Spleen (tissue), 11 donors: ENCODE measurements at regions not wholly inside any gene's neighbourhood (a gene's known extent, or its start where the extent isn't known, plus 50 kb on each side); places are given as distances from the start of the nearest gene placed in this dataset.

Experiments used
- DNase-seq: peaks from one replicate; pipeline ENCODE4 v3.0.0-alpha.2; 2020
- H3K27ac ChIP-seq, 8 donors: fragments of 200-600 bp; sonication (generic) in 7 of 8; 1 replicate in 4 of 8; 2 replicates in 4 of 8; pipeline versions ENCODE4 v1.5.0 to v1.8.0; 2016 to 2021; ENCODE audit warnings: inconsistent platforms in 4 of 8, mild to moderate bottlenecking in 4 of 8, moderate library complexity in 1 of 8
- H3K27me3 ChIP-seq, 7 donors: fragments of 200-600 bp; sonication (generic) in 6 of 7; replicated peaks in 1 of 7; 1 replicate in 4 of 7; 2 replicates in 3 of 7; pipeline versions ENCODE4 v1.5.0 to v1.8.0; 2016 to 2021; ENCODE audit warnings: inconsistent platforms in 3 of 7, mild to moderate bottlenecking in 1 of 7
- H3K36me3 ChIP-seq, 6 donors: fragments of 200-600 bp; sonication (generic) in 5 of 6; 1 replicate in 4 of 6; 2 replicates in 2 of 6; pipeline versions ENCODE4 v1.5.0 to v1.8.0; 2016 to 2021; ENCODE audit warnings: inconsistent platforms in 2 of 6
- H3K4me1 ChIP-seq, 6 donors: fragments of 200-600 bp; sonication (generic) in 5 of 6; 1 replicate in 3 of 6; 2 replicates in 3 of 6; pipeline versions ENCODE4 v1.5.0 to v1.8.0; 2016 to 2021; ENCODE audit warnings: inconsistent platforms in 3 of 6
- H3K4me3 ChIP-seq, 8 donors: fragments of 200-600 bp; sonication (generic) in 7 of 8; 1 replicate in 4 of 8; 2 replicates in 4 of 8; pipeline versions ENCODE4 v1.5.0 to v1.8.0; 2016 to 2021; ENCODE audit warnings: inconsistent platforms in 4 of 8, mild to moderate bottlenecking in 4 of 8, moderate library complexity in 2 of 8
- H3K9me3 ChIP-seq, 8 donors: fragments of 200-600 bp; sonication (generic) in 7 of 8; 1 replicate in 4 of 8; 2 replicates in 4 of 8; pipeline versions ENCODE4 v1.5.0 to v1.8.0; 2016 to 2021; ENCODE audit warnings: inconsistent platforms in 4 of 8
- POLR2A ChIP-seq, 3 donors: fragments of 450-650 bp; IDR thresholded peaks; one replicate each; pipeline ENCODE4 v1.5.1; 2017; ENCODE audit warnings: antibody characterized with exemption in 3 of 3, mild to moderate bottlenecking in 1 of 3
- POLR2AphosphoS5 ChIP-seq, 3 donors: sonication (generic); formaldehyde crosslinking; IDR thresholded peaks; one replicate each; pipeline ENCODE4 v1.5.1; 2017; ENCODE audit warnings: antibody characterized with exemption in 3 of 3
- WGBS, 5 donors: extraction: QIAGEN DNeasy Blood & Tissue Kit in 3 of 5; methylation state at CpG; one replicate each; pipeline versions ENCODE4 v1.1.5 to v1.1.7; 2013 to 2018; 5-methylcytosine and 5-hydroxymethylcytosine counted together
- intact Hi-C: fragments of 100-400 bp; cut with DNase I; formaldehyde crosslinking; loops from one replicate; pipeline ENCODE4 v1.15.0; 2023; ENCODE audit warnings: low total_unique reads
- TF ChIP-seq, protein P1 (sequence below), 11 experiments: fragments of 200-600 bp in 7 of 11; fragments of 450-650 bp in 4 of 11; sonication (generic) in 4 of 11; IDR thresholded peaks in 8 of 11; conservative IDR thresholded peaks in 3 of 11; 1 replicate in 7 of 11; 2 replicates in 4 of 11; pipeline versions ENCODE4 v1.4.0 to v1.8.0; 2016 to 2021; ENCODE audit warnings: antibody characterized with exemption in 11 of 11, inconsistent platforms in 4 of 11, mild to moderate bottlenecking in 1 of 11
- donor health status: healthy with polysubstance abuse.
- donor health status: DM: no; HTN: no; CAD: no; lungs with moderate emphysema.
- donor health status: DM: no; HTN: no; CAD: no.
- donor health status: Bipolar disorder and iron deficiency.
- donor health status: healthy.
- donor health status: DM: no; HTN: no; CAD: no.
- donor health status: DM: yes; HTN: yes; CAD: no.

DNA sequence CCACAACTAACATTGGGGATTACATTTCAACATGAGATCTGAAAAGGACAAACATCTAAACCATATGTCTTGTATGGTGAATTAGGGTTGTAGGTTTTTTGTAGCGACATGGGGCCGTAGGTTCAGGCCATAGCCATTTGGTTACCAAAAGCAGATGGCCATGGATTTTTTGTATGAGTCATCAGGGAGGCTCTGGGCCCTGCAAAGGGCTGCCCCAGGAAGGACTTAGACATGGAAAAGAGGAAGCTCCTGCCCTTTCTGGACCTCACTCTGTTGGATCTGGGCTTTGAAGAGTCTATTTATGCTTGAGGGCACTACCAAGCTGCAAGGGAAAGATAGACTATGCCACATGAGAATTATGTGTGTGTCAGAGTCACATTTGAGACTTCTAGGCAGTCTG, 89.3 kb upstream of the DHRS4 start:
- TF ChIP-seq, protein P1, sequence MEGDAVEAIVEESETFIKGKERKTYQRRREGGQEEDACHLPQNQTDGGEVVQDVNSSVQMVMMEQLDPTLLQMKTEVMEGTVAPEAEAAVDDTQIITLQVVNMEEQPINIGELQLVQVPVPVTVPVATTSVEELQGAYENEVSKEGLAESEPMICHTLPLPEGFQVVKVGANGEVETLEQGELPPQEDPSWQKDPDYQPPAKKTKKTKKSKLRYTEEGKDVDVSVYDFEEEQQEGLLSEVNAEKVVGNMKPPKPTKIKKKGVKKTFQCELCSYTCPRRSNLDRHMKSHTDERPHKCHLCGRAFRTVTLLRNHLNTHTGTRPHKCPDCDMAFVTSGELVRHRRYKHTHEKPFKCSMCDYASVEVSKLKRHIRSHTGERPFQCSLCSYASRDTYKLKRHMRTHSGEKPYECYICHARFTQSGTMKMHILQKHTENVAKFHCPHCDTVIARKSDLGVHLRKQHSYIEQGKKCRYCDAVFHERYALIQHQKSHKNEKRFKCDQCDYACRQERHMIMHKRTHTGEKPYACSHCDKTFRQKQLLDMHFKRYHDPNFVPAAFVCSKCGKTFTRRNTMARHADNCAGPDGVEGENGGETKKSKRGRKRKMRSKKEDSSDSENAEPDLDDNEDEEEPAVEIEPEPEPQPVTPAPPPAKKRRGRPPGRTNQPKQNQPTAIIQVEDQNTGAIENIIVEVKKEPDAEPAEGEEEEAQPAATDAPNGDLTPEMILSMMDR (IDR thresholded peaks at IDR 0.05 in 8 of 11, conservative IDR thresholded peaks at IDR 0.05 in 3 of 11): no peak
- H3K36me3 ChIP-seq: no peaks in the 10 kb centered on the region
- no peaks in the 10 kb centered on the region for H3K27me3 ChIP-seq
- 89 to 100% (median 92%) methylated on average over 2 of the region's 2 CpGs for WGBS, 5 donors
- H3K9me3 ChIP-seq: no peaks in the 10 kb centered on the region
- no peak for DNase-seq
- H3K27ac ChIP-seq: no peak overlapping the region
- no peak overlapping the region for H3K4me3 ChIP-seq
- intact Hi-C loops: no loop called here
- peaks cover 0 to 6% (median 0%) of the 10 kb centered on the region in 6 donors for H3K4me1 ChIP-seq

DNA sequence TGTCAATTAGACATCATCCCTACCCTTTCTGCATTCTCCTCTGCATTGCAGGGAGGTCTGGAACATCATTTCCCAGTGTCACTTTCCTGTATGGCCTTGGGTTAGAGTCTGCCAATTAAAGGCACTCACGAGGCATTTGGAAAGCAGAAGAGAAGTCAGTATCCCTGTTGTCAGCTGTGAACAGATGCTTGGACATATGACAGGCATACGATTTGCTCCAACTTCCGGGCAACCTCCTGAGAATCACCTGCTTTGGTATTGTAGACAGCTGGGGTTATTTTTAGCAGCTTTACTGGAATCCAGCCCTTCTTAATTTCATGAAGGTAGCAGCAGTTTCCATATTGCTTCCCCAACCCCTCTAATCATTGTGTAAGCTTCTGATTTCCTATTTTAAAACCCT, 88.7 kb upstream of the DHRS4 start:
- WGBS, 5 donors: 39 to 80% (median 73%) methylated on average over 3 of the region's 3 CpGs
- TF ChIP-seq POLR2AphosphoS5 (IDR thresholded peaks at IDR 0.05): no peak
- no peak for TF ChIP-seq POLR2A (IDR thresholded peaks at IDR 0.05)
- TF ChIP-seq, protein P1 (IDR thresholded peaks at IDR 0.05 in 8 of 11, conservative IDR thresholded peaks at IDR 0.05 in 3 of 11): no peak
- Histone ChIP-seq H3K4me3 (no peak overlapping the region), H3K36me3 (no peaks in the 10 kb centered on the region), H3K27me3 (no peaks in the 10 kb centered on the region), H3K4me1 (peaks cover 0 to 6% (median 0%) of the 10 kb centered on the region in 6 donors), H3K9me3 (no peaks in the 10 kb centered on the region), H3K27ac (no peak overlapping the region)
- DNase-seq: no peak
- intact Hi-C loops: no loop called here

DNA sequence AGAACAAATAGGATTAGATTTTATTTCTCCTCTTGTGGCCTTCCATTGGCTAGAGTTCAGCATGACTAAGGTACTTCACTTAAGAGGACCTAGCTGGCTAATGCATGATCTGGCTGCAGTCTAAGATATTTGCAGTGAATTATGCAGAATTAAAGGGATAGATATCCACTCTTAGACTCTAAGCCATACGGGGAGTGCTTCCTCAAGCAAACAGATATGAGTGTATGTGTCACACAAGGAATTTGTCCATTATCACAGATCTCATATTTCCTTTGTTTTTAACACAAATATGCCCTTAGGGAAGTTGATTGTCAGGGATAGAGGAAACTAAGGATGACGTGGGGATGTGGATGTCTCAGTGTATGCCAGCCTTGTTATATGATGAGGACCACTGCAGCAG, 88.1 kb upstream of the DHRS4 start:
- TF ChIP-seq, protein P1 (IDR thresholded peaks at IDR 0.05 in 8 of 11, conservative IDR thresholded peaks at IDR 0.05 in 3 of 11): no peak
- TF ChIP-seq POLR2A (IDR thresholded peaks at IDR 0.05) (no peak), POLR2AphosphoS5 (IDR thresholded peaks at IDR 0.05) (no peak)
- Histone ChIP-seq H3K4me1 (peaks cover 0 to 6% (median 0%) of the 10 kb centered on the region in 6 donors), H3K4me3 (no peak overlapping the region), H3K27ac (no peak overlapping the region), H3K27me3 (no peaks in the 10 kb centered on the region), H3K36me3 (no peaks in the 10 kb centered on the region), H3K9me3 (no peaks in the 10 kb centered on the region)
- intact Hi-C loops: no loop called here
- DNase-seq: no peak
- whole genome bisulfite sequencing, 5 donors: 35 to 62% (median 52%) methylated on average over 2 of the region's 2 CpGs

DNA sequence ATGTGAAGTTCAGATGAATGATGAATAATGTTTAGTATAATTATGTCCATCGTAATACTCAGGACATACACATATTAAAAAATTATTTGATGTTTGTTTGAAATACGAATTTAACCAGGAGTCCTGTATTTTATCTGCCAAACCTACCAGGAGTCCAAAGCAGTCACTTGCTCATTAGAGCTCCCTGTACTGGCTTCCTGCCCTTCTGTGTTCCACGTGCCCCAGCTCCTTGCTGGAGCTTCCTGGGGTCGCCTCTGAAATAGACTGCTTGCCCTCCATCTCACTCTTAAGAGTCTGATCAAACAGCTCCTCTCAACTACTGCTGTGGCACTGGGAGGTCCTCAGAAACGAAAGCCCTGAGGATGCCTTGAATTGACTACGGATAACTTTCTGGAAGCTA, 87.3 kb upstream of the DHRS4 start:
- TF ChIP-seq, protein P1 (IDR thresholded peaks at IDR 0.05 in 8 of 11, conservative IDR thresholded peaks at IDR 0.05 in 3 of 11): no peak
- TF ChIP-seq POLR2AphosphoS5 (IDR thresholded peaks at IDR 0.05) (no peak), POLR2A (IDR thresholded peaks at IDR 0.05) (no peak)
- peaks cover 0 to 3% (median 0%) of the 10 kb centered on the region in 8 donors for H3K9me3 ChIP-seq
- WGBS, 5 donors: 66 to 75% (median 67%) methylated on average over 6 of the region's 6 CpGs

More for the DNA sequence above, 87.3 kb upstream of the DHRS4 start:
- DNase-seq: no peak
- intact Hi-C loops: no loop called here
- Histone ChIP-seq H3K4me3 (no peak overlapping the region), H3K4me1 (peaks cover 0 to 6% (median 0%) of the 10 kb centered on the region in 6 donors), H3K27ac (no peak overlapping the region), H3K27me3 (no peaks in the 10 kb centered on the region), H3K36me3 (no peaks in the 10 kb centered on the region)
